IMR-90 (cell line): ENCODE measurements at regions not wholly inside any gene's neighbourhood (a gene's known extent, or its start where the extent isn't known, plus 50 kb on each side); places are given as distances from the start of the nearest gene placed in this dataset.

Experiments
- ATAC-seq: fragments of 200-7000 bp; cut with Tn5 transposase; 2 replicates; pipeline ENCODE4 v1.9.1; 2020; ENCODE audit warnings: low read depth, mild to moderate bottlenecking, moderate library complexity
- BruUV-seq: library from RNA; stranded (reverse); fragments of 400-500 nt; replicated peaks from 2 replicates; lab custom pipeline; 2021; lab: Mats Ljungman, UMichigan
- CTCF ChIA-PET: fragments of 300-600 bp; formaldehyde crosslinking; extraction: SDS; loops from one replicate; lab custom pipeline; 2021; ENCODE audit warnings: antibody characterized with exemption; lab: Yijun Ruan, JAX
- POLR2A ChIA-PET: fragments of 300-600 bp; sonication (Branson Sonifier 250); formaldehyde crosslinking; loops from one replicate; lab custom pipeline; 2022; ENCODE audit warnings: antibody characterized with exemption; ENCODE audit not compliant: unreplicated experiment; lab: Charles Lee
- DNase-seq: peaks from one replicate; pipeline ENCODE4 v3.0.0; 2013
- H2AFZ ChIP-seq: replicated peaks from 2 replicates; pipeline ENCODE3; 2013; ENCODE audit warnings: low read length, mild to moderate bottlenecking; ENCODE audit not compliant: poor library complexity
- H2AK5ac ChIP-seq: 2 replicates; pipeline ENCODE4 v1.6.1; 2013; ENCODE audit warnings: low read depth, low read length, inconsistent platforms
- H2AK9ac ChIP-seq: replicated peaks from 2 replicates; pipeline ENCODE3; 2013; ENCODE audit warnings: mild to moderate bottlenecking, low read depth, low read length, moderate library complexity; ENCODE audit not compliant: poor library complexity
- H2BK120ac ChIP-seq: 2 replicates; pipeline ENCODE4 v1.6.1; 2013; ENCODE audit warnings: low read depth, low read length, inconsistent platforms
- H2BK15ac ChIP-seq: 3 replicates; pipeline ENCODE4 v1.6.1; 2013; ENCODE audit warnings: low read depth, low read length, inconsistent platforms
- H2BK20ac ChIP-seq: 2 replicates; pipeline ENCODE4 v1.6.1; 2013; ENCODE audit warnings: low read depth, mild to moderate bottlenecking, inconsistent platforms, low read length, moderate library complexity
- H2BK5ac ChIP-seq: 2 replicates; pipeline ENCODE4 v1.6.1; 2013; ENCODE audit warnings: mild to moderate bottlenecking, low read depth, low read length, inconsistent platforms; ENCODE audit not compliant: poor library complexity, severe bottlenecking
- H3K14ac ChIP-seq: replicated peaks from 2 replicates; pipeline ENCODE4 v1.6.1; 2013; ENCODE audit warnings: low read depth, low read length, inconsistent platforms
- H3K18ac ChIP-seq: 2 replicates; pipeline ENCODE4 v1.6.1; 2013; ENCODE audit warnings: low read depth, low read length, control low read depth
- H3K23ac ChIP-seq: 2 replicates; pipeline ENCODE4 v1.6.1; 2013; ENCODE audit warnings: low read depth, low read length, inconsistent platforms
- H3K27ac ChIP-seq: 2 replicates; pipeline ENCODE4 v1.5.1; 2013; ENCODE audit warnings: mild to moderate bottlenecking, control low read depth, low read length; ENCODE audit not compliant: insufficient read depth
- H3K27me3 ChIP-seq: 2 replicates; pipeline ENCODE4 v1.6.1; 2013; ENCODE audit warnings: low read length; ENCODE audit not compliant: control insufficient read depth, insufficient read depth
- H3K36me3 ChIP-seq: 2 replicates; pipeline ENCODE4 v1.6.1; 2013; ENCODE audit warnings: low read length, mixed read lengths; ENCODE audit not compliant: control insufficient read depth, insufficient read depth
- H3K4ac ChIP-seq: 2 replicates; pipeline ENCODE4 v1.6.1; 2013; ENCODE audit warnings: low read depth, low read length, inconsistent platforms
- H3K4me1 ChIP-seq: 2 replicates; pipeline ENCODE4 v1.6.1; 2013; ENCODE audit warnings: low read length, mixed read lengths; ENCODE audit not compliant: control insufficient read depth, insufficient read depth
- H3K4me2 ChIP-seq: 2 replicates; pipeline ENCODE4 v1.6.1; 2013; ENCODE audit warnings: low read depth, mild to moderate bottlenecking, control low read depth, low read length, moderate library complexity
- H3K4me3 ChIP-seq: 2 replicates; pipeline ENCODE4 v1.5.1; 2013; ENCODE audit warnings: low read depth, mild to moderate bottlenecking, control low read depth, low read length, moderate library complexity; ENCODE audit not compliant: insufficient read depth
- H3K56ac ChIP-seq: 2 replicates; pipeline ENCODE4 v1.6.1; 2013; ENCODE audit warnings: low read length, inconsistent platforms; ENCODE audit not compliant: insufficient read depth; ENCODE audit errors: extremely low read depth
- H3K79me1 ChIP-seq, 2 experiments: 2 replicates each; pipeline ENCODE4 v1.6.1; 2013; ENCODE audit warnings: low read length in 2 of 2, inconsistent platforms in 1 of 2, low read depth in 1 of 2
- H3K9ac ChIP-seq: 2 replicates; pipeline ENCODE4 v1.6.1; 2013; ENCODE audit warnings: low read depth, low read length, control low read depth
- H3K9me1 ChIP-seq: 2 replicates; pipeline ENCODE4 v1.6.1; 2013; ENCODE audit warnings: low read length, inconsistent platforms; ENCODE audit not compliant: insufficient read depth
- H3K9me3 ChIP-seq: 2 replicates; pipeline ENCODE4 v1.6.1; 2013; ENCODE audit warnings: low read length; ENCODE audit not compliant: control insufficient read depth, insufficient read depth
- H4K20me1 ChIP-seq: 2 replicates; pipeline ENCODE4 v1.6.1; 2013; ENCODE audit warnings: low read length, inconsistent platforms; ENCODE audit not compliant: insufficient read depth
- H4K5ac ChIP-seq: 2 replicates; pipeline ENCODE4 v1.6.1; 2013; ENCODE audit warnings: mild to moderate bottlenecking, low read depth, low read length, control low read depth
- H4K8ac ChIP-seq, 2 experiments: 2 replicates each; pipeline ENCODE4 v1.6.1; 2013; ENCODE audit warnings: low read depth in 2 of 2, low read length in 2 of 2, control low read depth in 1 of 2, inconsistent platforms in 1 of 2
- H4K91ac ChIP-seq: 2 replicates; pipeline ENCODE4 v1.6.1; 2013; ENCODE audit warnings: low read depth, low read length, inconsistent platforms; ENCODE audit not compliant: insufficient read depth
- POLR2A ChIP-seq: IDR thresholded peaks from 2 replicates; pipeline ENCODE4 v1.6.1; 2012; ENCODE audit warnings: mild to moderate bottlenecking, low read depth, low read length
- RAD21 ChIP-seq: IDR thresholded peaks from 2 replicates; pipeline ENCODE4 v1.6.1; 2012; ENCODE audit warnings: low read length, improper control_type of control experiment
- RFX5 ChIP-seq: IDR thresholded peaks from 2 replicates; pipeline ENCODE4 v1.8.0; 2012; ENCODE audit warnings: low read depth, mild to moderate bottlenecking, low read length, moderate library complexity
- SMC3 ChIP-seq: fragments of 150-350 bp; IDR thresholded peaks from 2 replicates; pipeline ENCODE4 v1.6.1; 2016; ENCODE audit warnings: low read depth, mild to moderate bottlenecking, antibody characterized with exemption, low read length, moderate library complexity
- WGBS, 2 experiments: methylation state at CpG; one replicate each; pipeline versions ENCODE4 v1.1.5 to v1.1.7; 2013; ENCODE audit warnings: missing lambda C conversion rate in 2 of 2; ENCODE audit not compliant: insufficient read length in 1 of 2; ENCODE audit errors: extremely low coverage in 2 of 2; 5-methylcytosine and 5-hydroxymethylcytosine counted together
- dilution Hi-C: fragments of 300-500 bp; cut with HindIII; formaldehyde crosslinking; loops from one replicate; pipeline ENCODE4 v1.14.3; 2018; ENCODE audit warnings: low sequenced_read_pairs; ENCODE audit not compliant: unreplicated experiment
- in situ Hi-C: fragments of 300-500 bp; cut with MboI; formaldehyde crosslinking; loops from 3 replicates; pipeline ENCODE4 v1.14.3; 2019; ENCODE audit warnings: low sequenced_read_pairs, inconsistent platforms, mixed read lengths
- intact Hi-C: fragments of 100-400 bp; cut with micrococcal nuclease; formaldehyde crosslinking; loops from 2 replicates; pipeline ENCODE4 v1.10.0; 2022

DNA sequence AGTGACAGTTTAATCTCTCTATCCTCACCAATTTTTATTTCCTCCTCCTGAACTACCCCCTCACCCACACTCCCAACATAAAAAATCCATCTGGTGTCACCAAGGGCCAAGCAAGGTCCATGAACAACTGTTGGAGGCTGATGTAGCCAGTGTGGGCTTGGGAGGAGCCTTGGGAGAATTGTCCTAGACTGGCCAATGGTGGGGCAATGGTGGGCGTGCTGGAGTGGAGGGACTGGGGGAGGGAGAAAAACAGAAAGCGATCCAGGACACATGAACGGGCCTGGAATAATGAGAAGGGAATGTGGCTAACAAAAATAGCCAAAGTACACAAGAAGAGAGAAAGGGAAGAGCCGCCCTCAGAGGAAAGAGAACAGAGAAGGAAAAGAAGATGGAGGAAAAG, 272.6 kb downstream of the ENC1 start:
- CTCF ChIA-PET, result no interaction called here
- intact Hi-C loops (no loop called here), dilution Hi-C loops (no loop called here), in situ Hi-C loops (no loop called here)
- Histone ChIP-seq H3K4me1 (no peaks in the 10 kb centered on the region), H2AK9ac (no peak overlapping the region), H2BK5ac (no peak overlapping the region), H3K9ac (no peak overlapping the region), H2BK20ac (no peak overlapping the region), H3K27ac (no peak overlapping the region), H3K23ac (no peak overlapping the region), H3K18ac (no peak overlapping the region), H3K9me3 (peaks cover 5% of the 10 kb centered on the region; the same call in 1 of the 2 replicates), H4K8ac (no peak overlapping the region), H2BK120ac (no peak overlapping the region), H3K14ac (no peak overlapping the region), H4K91ac (no peak overlapping the region), H2BK15ac (no peak overlapping the region), H2AFZ (no peak overlapping the region), H3K79me1 (no peaks in the 10 kb centered on the region), H3K4me3 (no peak overlapping the region), H2AK5ac (no peak overlapping the region), H3K9me1 (no peaks in the 10 kb centered on the region), H4K5ac (no peak overlapping the region), H3K36me3 (no peaks in the 10 kb centered on the region), H3K27me3 (peaks cover 12% of the 10 kb centered on the region), H3K4ac (no peak overlapping the region), H4K20me1 (no peaks in the 10 kb centered on the region), H3K56ac (no peak overlapping the region), H3K4me2 (no peak overlapping the region)
- DNase-seq, result no peak
- ATAC-seq, result no peak
- BruUV-seq, result no TSS peak
- POLR2A ChIA-PET, result no interaction called here
- TF ChIP-seq SMC3 (no peak), POLR2A (no peak), RAD21 (no peak), RFX5 (no peak)
- whole genome bisulfite sequencing, 2 experiments, result 72% methylated on average over 3 of the region's 4 CpGs; no CpG with 5 or more reads in 1 of the 2 experiments
